H1 (cell line): ENCODE measurements at regions not wholly inside any gene's neighbourhood (a gene's known extent, or its start where the extent isn't known, plus 50 kb on each side); places are given as distances from the start of the nearest gene placed in this dataset.

Source experiments
- CBX8 ChIP-seq: fragments of 300-800, 300-1000 bp; sonication (generic); IDR thresholded peaks from 2 replicates; pipeline ENCODE4 v1.7.1; 2016; ENCODE audit warnings: low read depth, low read length, borderline replicate concordance
- CREB1 ChIP-seq: IDR thresholded peaks from 2 replicates; pipeline ENCODE4 v1.6.1; 2012; ENCODE audit warnings: inconsistent platforms
- CTCF ChIP-seq, 3 experiments: IDR thresholded peaks; 1 replicate in 2 of 3; 2 replicates in 1 of 3; pipeline versions ENCODE4 v1.5.1 to v1.6.1; 2011; ENCODE audit warnings: low read length in 3 of 3, mild to moderate bottlenecking in 3 of 3, inconsistent platforms in 2 of 3, low read depth in 1 of 3, moderate library complexity in 1 of 3; ENCODE audit not compliant: insufficient read depth in 1 of 3; ENCODE audit errors: control extremely low read depth in 1 of 3
- EP300 ChIP-seq, 2 experiments: IDR thresholded peaks; 1 replicate in 1 of 2; 2 replicates in 1 of 2; pipeline ENCODE4 v1.6.1; 2011 to 2012; ENCODE audit warnings: low read depth in 2 of 2, low read length in 2 of 2, mild to moderate bottlenecking in 2 of 2, borderline replicate concordance in 1 of 2, inconsistent platforms in 1 of 2, moderate library complexity in 1 of 2
- GABPA ChIP-seq: IDR thresholded peaks from 2 replicates; pipeline ENCODE4 v1.6.1; 2011; ENCODE audit warnings: mild to moderate bottlenecking, low read length, moderate library complexity, borderline replicate concordance; ENCODE audit not compliant: insufficient read depth
- GTF2F1 ChIP-seq: IDR thresholded peaks from 2 replicates; pipeline ENCODE4 v1.6.1; 2012; ENCODE audit warnings: low read depth, low read length, improper control_type of control experiment, borderline replicate concordance
- KDM5A ChIP-seq: fragments of 200-600 bp; IDR thresholded peaks from 2 replicates; pipeline ENCODE4 v1.7.1; 2012; ENCODE audit warnings: mild to moderate bottlenecking, low read length, inconsistent platforms, mixed read lengths
- POLR2AphosphoS5 ChIP-seq: IDR thresholded peaks from 2 replicates; pipeline ENCODE4 v1.6.1; 2011; ENCODE audit warnings: low read depth, low read length
- SP2 ChIP-seq: IDR thresholded peaks from 2 replicates; pipeline ENCODE4 v1.6.1; 2012; ENCODE audit warnings: mild to moderate bottlenecking, low read length, inconsistent platforms
- TBP ChIP-seq: IDR thresholded peaks from 2 replicates; pipeline ENCODE4 v1.6.1; 2011; ENCODE audit warnings: low read depth, low read length, improper control_type of control experiment

GRCh38 chr20:29740601-29740950, 1516.9 kb upstream of the DEFB115 start:
- TF ChIP-seq CTCF (IDR thresholded peaks at IDR 0.05; ENCODE audit: control extremely low read depth in 1 of 3, insufficient read depth in 1 of 3, low read depth in 1 of 3, low read length in 3 of 3) (no peak), CBX8 (no peak), CREB1 (no peak), TBP (no peak), EP300 (IDR thresholded peaks at IDR 0.05; ENCODE audit: borderline replicate concordance in 1 of 2, low read depth in 2 of 2, low read length in 2 of 2) (no peak), GABPA (no peak), SP2 (no peak), GTF2F1 (no peak), POLR2AphosphoS5 (no peak), KDM5A (no peak)
